GM12873 (cell line): ENCODE measurements at regions not wholly inside any gene's neighbourhood (a gene's known extent, or its start where the extent isn't known, plus 50 kb on each side); places are given as distances from the start of the nearest gene placed in this dataset.

Experiments used
- TF ChIP-seq, protein P1 (sequence below): IDR thresholded peaks from 2 replicates; pipeline ENCODE4 v1.5.1; 2012; ENCODE audit warnings: low read depth, mild to moderate bottlenecking, moderate library complexity, low read length, control low read depth; ENCODE audit not compliant: insufficient read depth; ENCODE audit errors: missing control alignments

DNA sequence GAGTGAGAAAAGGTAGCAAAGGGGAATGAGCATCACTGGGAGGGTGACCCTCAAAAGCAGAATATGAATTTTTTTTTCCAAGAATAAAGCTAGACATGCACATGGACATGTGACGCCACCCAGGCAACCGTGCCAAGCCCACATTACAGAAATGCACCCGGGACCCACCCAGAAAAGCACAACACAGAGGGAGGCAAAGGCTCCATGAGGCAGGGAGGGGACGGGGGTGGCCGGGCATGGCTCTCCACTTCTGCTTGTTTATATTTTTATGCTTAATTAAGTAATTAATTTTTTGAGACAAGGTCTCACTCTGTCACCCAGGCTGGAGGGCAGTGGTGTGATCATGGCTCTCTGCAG, 1524.3 kb downstream of the BRD1 start:
- TF ChIP-seq, protein P1, sequence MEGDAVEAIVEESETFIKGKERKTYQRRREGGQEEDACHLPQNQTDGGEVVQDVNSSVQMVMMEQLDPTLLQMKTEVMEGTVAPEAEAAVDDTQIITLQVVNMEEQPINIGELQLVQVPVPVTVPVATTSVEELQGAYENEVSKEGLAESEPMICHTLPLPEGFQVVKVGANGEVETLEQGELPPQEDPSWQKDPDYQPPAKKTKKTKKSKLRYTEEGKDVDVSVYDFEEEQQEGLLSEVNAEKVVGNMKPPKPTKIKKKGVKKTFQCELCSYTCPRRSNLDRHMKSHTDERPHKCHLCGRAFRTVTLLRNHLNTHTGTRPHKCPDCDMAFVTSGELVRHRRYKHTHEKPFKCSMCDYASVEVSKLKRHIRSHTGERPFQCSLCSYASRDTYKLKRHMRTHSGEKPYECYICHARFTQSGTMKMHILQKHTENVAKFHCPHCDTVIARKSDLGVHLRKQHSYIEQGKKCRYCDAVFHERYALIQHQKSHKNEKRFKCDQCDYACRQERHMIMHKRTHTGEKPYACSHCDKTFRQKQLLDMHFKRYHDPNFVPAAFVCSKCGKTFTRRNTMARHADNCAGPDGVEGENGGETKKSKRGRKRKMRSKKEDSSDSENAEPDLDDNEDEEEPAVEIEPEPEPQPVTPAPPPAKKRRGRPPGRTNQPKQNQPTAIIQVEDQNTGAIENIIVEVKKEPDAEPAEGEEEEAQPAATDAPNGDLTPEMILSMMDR, result no peak

DNA sequence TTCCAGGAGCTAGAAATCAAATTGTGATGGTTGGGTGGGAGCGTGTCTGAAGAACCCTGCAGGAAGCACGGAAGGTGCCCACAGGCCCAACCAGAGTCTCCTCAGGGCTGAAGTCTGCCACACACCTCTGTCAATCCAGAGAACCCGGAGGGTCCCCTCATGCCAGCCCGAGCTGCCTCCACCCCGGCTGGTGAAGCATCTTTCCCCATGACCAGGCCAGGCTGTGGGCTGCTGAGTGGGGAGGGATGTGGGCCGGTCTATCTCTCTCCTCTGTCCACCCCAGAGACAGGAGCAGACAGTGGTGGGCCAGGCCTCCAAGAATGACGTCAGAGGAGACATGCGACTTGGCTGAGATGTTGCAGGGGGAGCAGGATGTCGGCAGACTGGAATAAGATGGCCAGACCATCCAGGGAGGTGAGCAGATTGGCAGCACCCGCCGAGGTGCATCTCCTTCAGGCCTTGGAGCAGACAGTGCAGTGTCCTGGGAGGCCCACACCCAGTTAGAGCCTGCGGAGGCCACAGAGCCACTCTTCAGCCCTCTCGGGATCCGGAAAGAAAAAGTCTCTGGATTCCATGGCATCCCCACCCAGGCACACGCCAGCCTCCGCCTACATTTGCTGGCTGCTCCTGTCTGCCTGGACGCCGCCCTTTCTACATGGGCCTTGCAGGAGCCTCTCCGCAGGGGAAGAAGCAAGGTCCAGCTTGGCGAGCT, 1524.9 kb downstream of the BRD1 start:
- TF ChIP-seq, protein P1, result no peak

DNA sequence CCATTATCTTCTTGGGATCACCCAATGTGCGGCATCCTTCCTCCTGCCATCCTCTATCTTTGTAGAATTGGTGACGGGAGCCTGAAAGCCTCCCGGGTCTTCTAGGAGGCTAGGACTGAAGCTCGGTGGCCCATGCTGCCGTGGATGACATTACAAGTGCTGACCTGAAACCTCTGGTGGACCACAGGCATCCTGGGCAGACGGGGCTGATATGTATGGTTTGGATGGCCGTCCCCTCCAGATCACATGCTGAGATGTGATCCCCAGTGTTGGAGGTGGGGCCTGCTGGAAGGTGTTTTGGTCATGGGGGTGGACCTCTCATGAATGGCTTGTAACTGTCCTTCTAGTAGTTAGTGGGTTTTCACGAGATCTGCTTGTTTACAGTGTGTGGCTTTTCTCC, 1525.8 kb downstream of the BRD1 start:
- TF ChIP-seq, protein P1, result no peak

DNA sequence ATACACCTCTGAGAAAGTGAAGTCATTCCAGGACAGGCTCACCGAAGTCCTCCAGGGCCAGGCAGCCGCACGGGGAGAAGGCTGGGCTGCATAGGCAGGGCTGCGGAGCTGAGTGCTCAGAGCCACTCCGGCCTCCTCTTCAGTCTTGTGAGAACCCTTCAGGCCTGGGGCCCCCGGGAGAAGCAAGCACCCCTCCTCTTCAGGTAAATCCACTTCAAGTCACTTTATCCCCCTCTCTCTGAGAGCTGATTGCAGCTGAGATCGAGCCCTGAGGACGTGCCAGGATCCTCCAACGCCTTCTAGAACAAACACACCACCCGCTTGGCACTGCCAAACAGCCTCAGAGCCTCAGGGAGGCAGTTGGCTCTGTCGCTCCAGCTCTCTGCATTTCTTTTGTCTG, 1526.3 kb downstream of the BRD1 start:
- TF ChIP-seq, protein P1, result no peak

DNA sequence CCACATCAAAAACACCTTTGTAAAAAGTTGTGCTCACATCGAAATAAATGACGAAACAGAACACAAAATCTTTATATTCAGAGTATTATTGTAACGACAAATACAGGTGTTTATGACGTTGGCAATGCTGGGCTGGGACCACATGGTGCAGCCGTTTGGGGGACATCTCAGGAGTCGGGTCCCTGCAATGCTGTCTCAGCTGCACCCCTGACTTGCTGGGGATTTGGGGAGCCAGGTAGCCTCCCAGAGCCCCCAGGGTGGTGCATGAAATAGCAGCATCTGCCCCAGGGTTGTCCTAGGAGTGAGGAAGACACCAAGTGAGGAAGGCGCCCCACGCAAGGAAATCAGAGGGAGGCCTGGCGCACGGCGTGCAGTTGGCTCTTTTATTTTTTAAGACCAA, 1526.8 kb downstream of the BRD1 start:
- TF ChIP-seq, protein P1, result no peak

DNA sequence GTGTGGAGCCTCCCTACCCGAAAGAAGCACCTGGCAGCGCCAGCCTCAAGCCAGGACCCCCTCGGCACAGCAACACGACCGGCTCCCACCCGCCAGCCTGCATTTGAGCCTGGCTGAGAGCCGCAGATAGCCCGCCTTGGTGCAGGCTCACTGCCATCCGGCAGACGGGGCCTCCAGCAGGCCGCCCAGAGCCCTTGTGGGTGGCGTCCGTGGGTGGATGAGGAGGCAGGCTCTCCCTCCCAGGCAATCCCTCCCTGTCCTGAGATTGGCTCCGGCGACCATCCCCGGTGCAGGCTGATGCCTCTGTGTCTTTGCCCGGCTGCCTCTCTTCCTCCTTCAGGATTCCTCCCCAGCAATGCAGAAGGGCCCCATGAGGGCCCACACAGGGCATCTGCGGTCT, 1527.9 kb downstream of the BRD1 start:
- TF ChIP-seq, protein P1, result no peak

DNA sequence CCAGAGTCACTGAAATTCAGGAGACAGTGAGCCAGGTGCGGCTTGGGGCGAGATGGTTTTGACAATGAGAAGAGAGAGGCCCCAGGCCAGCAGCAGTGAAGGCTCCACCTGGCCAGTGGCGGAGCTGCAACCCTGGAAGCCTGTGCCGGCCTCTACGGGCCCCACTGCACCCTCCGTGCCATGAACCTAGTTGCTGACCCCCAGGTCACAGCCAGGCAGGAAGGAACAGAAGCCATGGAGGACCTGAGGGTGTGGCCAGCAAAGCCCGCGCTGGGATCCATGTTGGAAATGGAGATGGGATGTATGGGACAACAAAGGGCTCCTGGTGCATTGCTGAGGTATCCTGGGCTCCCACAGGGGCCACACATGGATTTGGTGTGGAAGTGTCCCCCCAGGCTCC, 1528.5 kb downstream of the BRD1 start:
- TF ChIP-seq, protein P1, result no peak
